ENCODE measurements at regions not wholly inside any gene's neighbourhood (a gene's known extent, or its start where the extent isn't known, plus 50 kb on each side); places are given as distances from the start of the nearest gene placed in this dataset.

- Histone ChIP-seq H3K9me3 (no peaks in the 10 kb centered on the region), H3K36me3 (no peaks in the 10 kb centered on the region), H3K27me3 (no peaks in the 10 kb centered on the region), H3K27ac (no peak overlapping the region), H3K4me3 (no peak overlapping the region), H3K4me1 (no peaks in the 10 kb centered on the region)
- no peak for TF ChIP-seq CTCF (IDR thresholded peaks at IDR 0.05)
- DNase-seq, result no peak
- intact Hi-C loops (cut with DNase I; ENCODE audit: low total_unique reads), result no loop called here
Observed at GRCh38 chr3:65303431-65303830, 615.6 kb upstream of the ADAMTS9 start.

GRCh38 chr3:65291448-65292125 is 603.8 kb upstream of the ADAMTS9 start:
- H3K27ac ChIP-seq, result no peak overlapping the region
- H3K9me3 ChIP-seq, result no peaks in the 10 kb centered on the region
- H3K4me1 ChIP-seq, result no peaks in the 10 kb centered on the region
- TF ChIP-seq CTCF (IDR thresholded peaks at IDR 0.05), result no peak
- intact Hi-C loops (cut with DNase I; ENCODE audit: low total_unique reads), result no loop called here
- no peaks in the 10 kb centered on the region for H3K36me3 ChIP-seq
- no peak overlapping the region for H3K4me3 ChIP-seq
- H3K27me3 ChIP-seq, result no peaks in the 10 kb centered on the region
- no peak for DNase-seq

- no peak for TF ChIP-seq CTCF (IDR thresholded peaks at IDR 0.05)
- H3K36me3 ChIP-seq, result no peaks in the 10 kb centered on the region
- H3K4me3 ChIP-seq, result no peak overlapping the region
- no peak for DNase-seq
- no peaks in the 10 kb centered on the region for H3K27me3 ChIP-seq
- no peaks in the 10 kb centered on the region for H3K9me3 ChIP-seq
- H3K4me1 ChIP-seq, result no peaks in the 10 kb centered on the region
- intact Hi-C loops (cut with DNase I; ENCODE audit: low total_unique reads), result no loop called here
- no peak overlapping the region for H3K27ac ChIP-seq
Observed at GRCh38 chr3:65288776-65289175, 601.0 kb upstream of the ADAMTS9 start.

GRCh38 chr3:65285956-65286355 is 598.2 kb upstream of the ADAMTS9 start:
- H3K9me3 ChIP-seq, result no peaks in the 10 kb centered on the region
- intact Hi-C loops (cut with DNase I; ENCODE audit: low total_unique reads), result no loop called here
- TF ChIP-seq CTCF (IDR thresholded peaks at IDR 0.05), result no peak

GRCh38 chr3:65284961-65285360 is 597.2 kb upstream of the ADAMTS9 start:
- no peak for DNase-seq
- Histone ChIP-seq H3K27ac (no peak overlapping the region), H3K4me3 (no peak overlapping the region), H3K27me3 (no peaks in the 10 kb centered on the region), H3K9me3 (no peaks in the 10 kb centered on the region), H3K36me3 (no peaks in the 10 kb centered on the region), H3K4me1 (no peaks in the 10 kb centered on the region)
- TF ChIP-seq CTCF (IDR thresholded peaks at IDR 0.05), result no peak
- intact Hi-C loops (cut with DNase I; ENCODE audit: low total_unique reads), result no loop called here

More at GRCh38 chr3:65285956-65286355, 598.2 kb upstream of the ADAMTS9 start:
- H3K27me3 ChIP-seq, result no peaks in the 10 kb centered on the region
- H3K36me3 ChIP-seq, result no peaks in the 10 kb centered on the region
- no peak overlapping the region for H3K27ac ChIP-seq
- H3K4me3 ChIP-seq, result no peak overlapping the region
- H3K4me1 ChIP-seq, result no peaks in the 10 kb centered on the region
- DNase-seq, result no peak

- H3K27me3 ChIP-seq, result no peaks in the 10 kb centered on the region
- no peak overlapping the region for H3K4me3 ChIP-seq
- no peak for TF ChIP-seq CTCF (IDR thresholded peaks at IDR 0.05)
- no peaks in the 10 kb centered on the region for H3K4me1 ChIP-seq
- no peaks in the 10 kb centered on the region for H3K9me3 ChIP-seq
- H3K36me3 ChIP-seq, result no peaks in the 10 kb centered on the region
- intact Hi-C loops (cut with DNase I; ENCODE audit: low total_unique reads), result no loop called here
- DNase-seq, result no peak
- no peak overlapping the region for H3K27ac ChIP-seq
Observed at GRCh38 chr3:65284546-65284945, 596.7 kb upstream of the ADAMTS9 start.

Measured in tibial artery (tissue), 4 donors.